Liver (tissue), 8 donors: ENCODE measurements at regions not wholly inside any gene's neighbourhood (a gene's known extent, or its start where the extent isn't known, plus 50 kb on each side); places are given as distances from the start of the nearest gene placed in this dataset.

Experiments
- DNase-seq: peaks from one replicate; pipeline ENCODE4 v3.0.0-alpha.2; 2017; ENCODE audit warnings: low spot score
- H3K27ac ChIP-seq, 2 donors: one replicate each; pipeline ENCODE4 v1.7.0; 2013; ENCODE audit warnings: inconsistent platforms in 2 of 2, low read length in 2 of 2, control low read depth in 1 of 2, low read depth in 1 of 2, mild to moderate bottlenecking in 1 of 2
- H3K27me3 ChIP-seq, 4 donors: one replicate each; pipeline versions ENCODE4 v1.6.1 to v1.7.0; 2013; ENCODE audit warnings: low read length in 3 of 4, inconsistent platforms in 1 of 4, mild to moderate bottlenecking in 1 of 4, moderate library complexity in 1 of 4; ENCODE audit not compliant: control insufficient read depth in 4 of 4, insufficient read depth in 4 of 4
- H3K36me3 ChIP-seq, 4 donors: one replicate each; pipeline versions ENCODE4 v1.6.1 to v1.7.0; 2013; ENCODE audit warnings: low read length in 3 of 4, mild to moderate bottlenecking in 3 of 4, low read depth in 1 of 4, moderate library complexity in 1 of 4; ENCODE audit not compliant: control insufficient read depth in 4 of 4, insufficient read depth in 3 of 4
- H3K4me1 ChIP-seq, 4 donors: one replicate each; pipeline versions ENCODE4 v1.6.1 to v1.7.0; 2013; ENCODE audit warnings: low read length in 3 of 4, mild to moderate bottlenecking in 3 of 4, moderate library complexity in 1 of 4; ENCODE audit not compliant: control insufficient read depth in 4 of 4, insufficient read depth in 4 of 4
- H3K4me3 ChIP-seq, 3 donors: one replicate each; pipeline versions ENCODE4 v1.6.1 to v1.7.0; 2013; ENCODE audit warnings: low read length in 3 of 3, control low read depth in 1 of 3, low read depth in 1 of 3, mild to moderate bottlenecking in 1 of 3
- H3K9ac ChIP-seq, 2 donors: one replicate each; pipeline ENCODE4 v1.7.0; 2013; ENCODE audit warnings: low read length in 2 of 2, mild to moderate bottlenecking in 2 of 2, moderate library complexity in 2 of 2, control low read depth in 1 of 2, low read depth in 1 of 2
- H3K9me3 ChIP-seq, 4 donors: one replicate each; pipeline versions ENCODE4 v1.6.1 to v1.7.0; 2013; ENCODE audit warnings: low read length in 3 of 4; ENCODE audit not compliant: control insufficient read depth in 4 of 4
- EGR1 ChIP-seq, 2 donors: IDR thresholded peaks; 2 replicates each; pipeline ENCODE4 v1.6.1; 2016 to 2018; ENCODE audit warnings: antibody characterized with exemption in 2 of 2, low read depth in 2 of 2
- FOXA1 ChIP-seq: IDR thresholded peaks from 2 replicates; pipeline ENCODE4 v1.6.1; 2016; ENCODE audit warnings: antibody characterized with exemption
- FOXA2 ChIP-seq: IDR thresholded peaks from 2 replicates; pipeline ENCODE4 v1.6.1; 2016; ENCODE audit warnings: antibody characterized with exemption
- GABPA ChIP-seq, 2 donors: IDR thresholded peaks in 1 of 2; conservative IDR thresholded peaks in 1 of 2; 2 replicates each; pipeline ENCODE4 v1.6.1; 2016; ENCODE audit warnings: antibody characterized with exemption in 2 of 2, mild to moderate bottlenecking in 1 of 2, moderate library complexity in 1 of 2
- HNF4A ChIP-seq, 2 donors: conservative IDR thresholded peaks; 2 replicates each; pipeline ENCODE4 v1.6.1; 2016; ENCODE audit warnings: antibody characterized with exemption in 2 of 2, mild to moderate bottlenecking in 2 of 2
- HNF4G ChIP-seq: IDR thresholded peaks from 2 replicates; pipeline ENCODE4 v1.6.1; 2016; ENCODE audit warnings: antibody characterized with exemption
- NR2F2 ChIP-seq: IDR thresholded peaks from 2 replicates; pipeline ENCODE4 v1.6.1; 2016; ENCODE audit warnings: antibody characterized with exemption
- RAD21 ChIP-seq, 2 donors: IDR thresholded peaks; 2 replicates each; pipeline ENCODE4 v1.6.1; 2016; ENCODE audit warnings: antibody characterized with exemption in 2 of 2, mild to moderate bottlenecking in 2 of 2
- RXRA ChIP-seq, 2 donors: IDR thresholded peaks; 2 replicates each; pipeline ENCODE4 v1.6.1; 2017 to 2018; ENCODE audit warnings: antibody characterized with exemption in 2 of 2, mild to moderate bottlenecking in 1 of 2
- SP1 ChIP-seq: IDR thresholded peaks from 2 replicates; pipeline ENCODE4 v1.6.1; 2018; ENCODE audit warnings: antibody characterized with exemption, mild to moderate bottlenecking
- TAF1 ChIP-seq: conservative IDR thresholded peaks from 2 replicates; pipeline ENCODE4 v1.6.1; 2016; ENCODE audit warnings: antibody characterized with exemption, mild to moderate bottlenecking
- YY1 ChIP-seq: IDR thresholded peaks from 2 replicates; pipeline ENCODE4 v1.6.1; 2016; ENCODE audit warnings: antibody characterized with exemption, mild to moderate bottlenecking
- WGBS: extraction: QIAGEN DNeasy Blood & Tissue Kit; methylation state at CpG from one replicate; pipeline ENCODE4 v1.1.7; 2013; 5-methylcytosine and 5-hydroxymethylcytosine counted together
- TF ChIP-seq, protein P1 (sequence below): IDR thresholded peaks from 2 replicates; pipeline ENCODE4 v1.6.1; 2016; ENCODE audit warnings: antibody characterized with exemption
- TF ChIP-seq, protein P2 (sequence below): IDR thresholded peaks from 2 replicates; pipeline ENCODE4 v1.6.1; 2016; ENCODE audit warnings: antibody characterized with exemption
- TF ChIP-seq, protein P3 (sequence below): fragments of 150-350 bp; IDR thresholded peaks from 2 replicates; pipeline ENCODE4 v1.5.1; 2017; ENCODE audit warnings: improper control_type of control experiment, low read depth, low read length; ENCODE audit not compliant: missing input control
- TF ChIP-seq, protein P4 (sequence below): IDR thresholded peaks from 2 replicates; pipeline ENCODE4 v1.6.1; 2016; ENCODE audit warnings: antibody characterized with exemption
- TF ChIP-seq, protein P5 (sequence below): IDR thresholded peaks from 2 replicates; pipeline ENCODE4 v1.6.1; 2016; ENCODE audit warnings: antibody characterized with exemption, mild to moderate bottlenecking
- donor health status: healthy.
- donor health status: healthy.
- donor health status: healthy.
- donor health status: healthy.
- donor health status: healthy.

DNA sequence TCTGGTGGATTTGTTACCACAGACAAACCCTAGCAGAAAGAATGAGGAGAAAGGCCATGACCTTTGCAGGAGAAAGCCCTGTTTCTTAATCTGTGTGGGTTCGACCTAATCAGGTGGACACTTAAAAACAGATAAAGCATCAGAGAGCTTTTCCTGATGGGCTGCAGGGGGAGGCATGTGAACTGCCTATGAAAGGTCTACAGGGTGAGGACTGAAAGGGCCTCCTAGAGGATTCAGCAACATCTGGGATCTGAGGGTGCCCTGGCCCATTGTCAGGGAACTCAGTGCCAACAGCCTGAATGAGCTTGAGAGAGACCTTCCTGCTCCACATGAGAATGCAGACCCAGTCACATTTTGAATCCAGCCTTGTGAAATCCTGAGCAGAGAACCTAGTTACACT is 178.8 kb upstream of the DDHD1 start:
- TF ChIP-seq EGR1 (IDR thresholded peaks at IDR 0.05; ENCODE audit: low read depth in 2 of 2) (no peak), SP1 (no peak), RXRA (IDR thresholded peaks at IDR 0.05) (no peak), FOXA2 (no peak), NR2F2 (no peak), HNF4A (conservative IDR thresholded peaks at IDR 0.05) (no peak), FOXA1 (no peak), RAD21 (IDR thresholded peaks at IDR 0.05) (no peak)
- TF ChIP-seq, protein P1, sequence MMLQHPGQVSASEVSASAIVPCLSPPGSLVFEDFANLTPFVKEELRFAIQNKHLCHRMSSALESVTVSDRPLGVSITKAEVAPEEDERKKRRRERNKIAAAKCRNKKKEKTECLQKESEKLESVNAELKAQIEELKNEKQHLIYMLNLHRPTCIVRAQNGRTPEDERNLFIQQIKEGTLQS = no peak
- TF ChIP-seq, protein P2, sequence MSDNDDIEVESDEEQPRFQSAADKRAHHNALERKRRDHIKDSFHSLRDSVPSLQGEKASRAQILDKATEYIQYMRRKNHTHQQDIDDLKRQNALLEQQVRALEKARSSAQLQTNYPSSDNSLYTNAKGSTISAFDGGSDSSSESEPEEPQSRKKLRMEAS = no peak
- TF ChIP-seq, protein P3, sequence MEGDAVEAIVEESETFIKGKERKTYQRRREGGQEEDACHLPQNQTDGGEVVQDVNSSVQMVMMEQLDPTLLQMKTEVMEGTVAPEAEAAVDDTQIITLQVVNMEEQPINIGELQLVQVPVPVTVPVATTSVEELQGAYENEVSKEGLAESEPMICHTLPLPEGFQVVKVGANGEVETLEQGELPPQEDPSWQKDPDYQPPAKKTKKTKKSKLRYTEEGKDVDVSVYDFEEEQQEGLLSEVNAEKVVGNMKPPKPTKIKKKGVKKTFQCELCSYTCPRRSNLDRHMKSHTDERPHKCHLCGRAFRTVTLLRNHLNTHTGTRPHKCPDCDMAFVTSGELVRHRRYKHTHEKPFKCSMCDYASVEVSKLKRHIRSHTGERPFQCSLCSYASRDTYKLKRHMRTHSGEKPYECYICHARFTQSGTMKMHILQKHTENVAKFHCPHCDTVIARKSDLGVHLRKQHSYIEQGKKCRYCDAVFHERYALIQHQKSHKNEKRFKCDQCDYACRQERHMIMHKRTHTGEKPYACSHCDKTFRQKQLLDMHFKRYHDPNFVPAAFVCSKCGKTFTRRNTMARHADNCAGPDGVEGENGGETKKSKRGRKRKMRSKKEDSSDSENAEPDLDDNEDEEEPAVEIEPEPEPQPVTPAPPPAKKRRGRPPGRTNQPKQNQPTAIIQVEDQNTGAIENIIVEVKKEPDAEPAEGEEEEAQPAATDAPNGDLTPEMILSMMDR = no peak
- TF ChIP-seq, protein P4, sequence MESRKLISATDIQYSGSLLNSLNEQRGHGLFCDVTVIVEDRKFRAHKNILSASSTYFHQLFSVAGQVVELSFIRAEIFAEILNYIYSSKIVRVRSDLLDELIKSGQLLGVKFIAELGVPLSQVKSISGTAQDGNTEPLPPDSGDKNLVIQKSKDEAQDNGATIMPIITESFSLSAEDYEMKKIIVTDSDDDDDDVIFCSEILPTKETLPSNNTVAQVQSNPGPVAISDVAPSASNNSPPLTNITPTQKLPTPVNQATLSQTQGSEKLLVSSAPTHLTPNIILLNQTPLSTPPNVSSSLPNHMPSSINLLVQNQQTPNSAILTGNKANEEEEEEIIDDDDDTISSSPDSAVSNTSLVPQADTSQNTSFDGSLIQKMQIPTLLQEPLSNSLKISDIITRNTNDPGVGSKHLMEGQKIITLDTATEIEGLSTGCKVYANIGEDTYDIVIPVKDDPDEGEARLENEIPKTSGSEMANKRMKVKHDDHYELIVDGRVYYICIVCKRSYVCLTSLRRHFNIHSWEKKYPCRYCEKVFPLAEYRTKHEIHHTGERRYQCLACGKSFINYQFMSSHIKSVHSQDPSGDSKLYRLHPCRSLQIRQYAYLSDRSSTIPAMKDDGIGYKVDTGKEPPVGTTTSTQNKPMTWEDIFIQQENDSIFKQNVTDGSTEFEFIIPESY = no peak
- Histone ChIP-seq H3K4me3 (no peak overlapping the region), H3K9me3 (no peaks in the 10 kb centered on the region), H3K36me3 (no peaks in the 10 kb centered on the region), H3K9ac (no peak overlapping the region), H3K4me1 (no peaks in the 10 kb centered on the region), H3K27me3 (no peaks in the 10 kb centered on the region), H3K27ac (no peak overlapping the region)
- no peak for DNase-seq
- 75% methylated on average over 1 of the region's 1 CpG for WGBS

DNA sequence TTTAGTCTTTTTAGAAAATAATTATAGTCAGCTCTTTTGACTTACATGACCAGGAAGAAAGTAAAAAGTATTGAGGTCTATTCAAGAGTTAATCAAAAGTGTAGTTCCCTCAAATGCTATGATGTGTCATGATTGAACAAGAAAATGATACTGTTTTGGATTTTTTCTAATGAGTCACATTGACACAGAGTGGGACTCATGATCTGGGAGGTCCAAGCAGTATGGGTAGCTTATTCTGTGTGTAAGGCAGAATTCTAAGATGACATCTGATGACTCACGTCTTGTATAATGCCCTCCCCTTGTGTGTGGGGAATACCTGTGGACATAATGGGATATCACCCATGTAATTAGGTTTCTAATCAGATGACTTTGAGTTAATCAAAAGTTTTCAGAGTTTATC is 178.1 kb upstream of the DDHD1 start:
- H3K27me3 ChIP-seq = no peaks in the 10 kb centered on the region
- H3K27ac ChIP-seq = no peak overlapping the region
- no peak for DNase-seq
- H3K9ac ChIP-seq = no peak overlapping the region
- H3K4me1 ChIP-seq = no peaks in the 10 kb centered on the region
- TF ChIP-seq NR2F2 = no peak
- no peak for TF ChIP-seq FOXA2
- no peak for TF ChIP-seq RAD21 (IDR thresholded peaks at IDR 0.05)
- TF ChIP-seq GABPA (IDR thresholded peaks at IDR 0.05 in 1 of 2, conservative IDR thresholded peaks at IDR 0.05 in 1 of 2) = no peak
- TF ChIP-seq RXRA (IDR thresholded peaks at IDR 0.05) = no peak
- TF ChIP-seq, protein P5, sequence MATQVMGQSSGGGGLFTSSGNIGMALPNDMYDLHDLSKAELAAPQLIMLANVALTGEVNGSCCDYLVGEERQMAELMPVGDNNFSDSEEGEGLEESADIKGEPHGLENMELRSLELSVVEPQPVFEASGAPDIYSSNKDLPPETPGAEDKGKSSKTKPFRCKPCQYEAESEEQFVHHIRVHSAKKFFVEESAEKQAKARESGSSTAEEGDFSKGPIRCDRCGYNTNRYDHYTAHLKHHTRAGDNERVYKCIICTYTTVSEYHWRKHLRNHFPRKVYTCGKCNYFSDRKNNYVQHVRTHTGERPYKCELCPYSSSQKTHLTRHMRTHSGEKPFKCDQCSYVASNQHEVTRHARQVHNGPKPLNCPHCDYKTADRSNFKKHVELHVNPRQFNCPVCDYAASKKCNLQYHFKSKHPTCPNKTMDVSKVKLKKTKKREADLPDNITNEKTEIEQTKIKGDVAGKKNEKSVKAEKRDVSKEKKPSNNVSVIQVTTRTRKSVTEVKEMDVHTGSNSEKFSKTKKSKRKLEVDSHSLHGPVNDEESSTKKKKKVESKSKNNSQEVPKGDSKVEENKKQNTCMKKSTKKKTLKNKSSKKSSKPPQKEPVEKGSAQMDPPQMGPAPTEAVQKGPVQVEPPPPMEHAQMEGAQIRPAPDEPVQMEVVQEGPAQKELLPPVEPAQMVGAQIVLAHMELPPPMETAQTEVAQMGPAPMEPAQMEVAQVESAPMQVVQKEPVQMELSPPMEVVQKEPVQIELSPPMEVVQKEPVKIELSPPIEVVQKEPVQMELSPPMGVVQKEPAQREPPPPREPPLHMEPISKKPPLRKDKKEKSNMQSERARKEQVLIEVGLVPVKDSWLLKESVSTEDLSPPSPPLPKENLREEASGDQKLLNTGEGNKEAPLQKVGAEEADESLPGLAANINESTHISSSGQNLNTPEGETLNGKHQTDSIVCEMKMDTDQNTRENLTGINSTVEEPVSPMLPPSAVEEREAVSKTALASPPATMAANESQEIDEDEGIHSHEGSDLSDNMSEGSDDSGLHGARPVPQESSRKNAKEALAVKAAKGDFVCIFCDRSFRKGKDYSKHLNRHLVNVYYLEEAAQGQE = no peak
- TF ChIP-seq, protein P4 = no peak
- no peak for TF ChIP-seq HNF4A (conservative IDR thresholded peaks at IDR 0.05)
- TF ChIP-seq, protein P1 = no peak
- no peak for TF ChIP-seq SP1
- TF ChIP-seq YY1 = no peak
- no peak for TF ChIP-seq TAF1
- TF ChIP-seq HNF4G = no peak
- H3K4me3 ChIP-seq = no peak overlapping the region
- H3K36me3 ChIP-seq = no peaks in the 10 kb centered on the region
- H3K9me3 ChIP-seq = no peaks in the 10 kb centered on the region
- WGBS = 84% methylated on average over 1 of the region's 1 CpG
